ENCODE measurements at regions not wholly inside any gene's neighbourhood (a gene's known extent, or its start where the extent isn't known, plus 50 kb on each side); places are given as distances from the start of the nearest gene placed in this dataset.

DNA sequence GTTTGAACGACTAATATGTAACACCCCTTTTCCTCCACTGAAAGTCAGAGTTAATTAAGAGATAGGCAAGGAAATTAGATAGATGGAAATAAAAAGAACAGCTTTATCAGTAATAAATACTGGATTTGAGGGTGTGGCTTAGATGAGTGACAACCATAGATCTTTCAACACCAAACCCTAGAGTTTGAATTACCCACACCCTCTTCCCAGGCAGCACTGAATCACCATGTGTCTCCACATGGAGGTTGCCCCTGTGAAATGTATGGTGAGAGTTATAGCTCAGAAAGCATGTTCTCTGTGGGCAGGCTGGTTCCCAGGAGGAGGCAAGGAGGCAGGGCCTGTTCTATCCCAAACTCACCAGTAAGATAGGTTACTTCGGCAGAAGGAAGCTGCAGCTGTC is 69.7 kb downstream of the TMEM174 start:
- H3K4me3 ChIP-seq: no peak overlapping the region
- no peaks in the 10 kb centered on the region for H3K36me3 ChIP-seq (ENCODE audit: control insufficient read depth in 2 of 2, insufficient read depth in 2 of 2, low read length in 1 of 2)
- H4K20me1 ChIP-seq (ENCODE audit: control insufficient read depth, insufficient read depth): no peaks in the 10 kb centered on the region
- intact Hi-C loops (cut with micrococcal nuclease; ENCODE audit: unreplicated experiment) (no loop called here), in situ Hi-C loops (cut with MboI) (no loop called here)
- 29% methylated on average over 2 of the region's 2 CpGs for WGBS (ENCODE audit: insufficient coverage, insufficient replicate concordance, low lambda C conversion rate, missing lambda C conversion rate)
- FAIRE-seq (no peak), ATAC-seq (no peak), DNase-seq (ENCODE audit: low read depth, low spot score) (no peak)
- H3K4me1 ChIP-seq (ENCODE audit: control insufficient read depth, insufficient read depth, low read length): no peaks in the 10 kb centered on the region
- no peak overlapping the region for H3K27ac ChIP-seq (ENCODE audit: control insufficient read depth, insufficient read depth)
- no peak overlapping the region for H2AFZ ChIP-seq (ENCODE audit: control insufficient read depth, low read depth, low read length)
- H3K27me3 ChIP-seq (replicated peaks in 1 of 2; ENCODE audit: control insufficient read depth in 2 of 2, insufficient read depth in 2 of 2, low read length in 1 of 2): no peaks in the 10 kb centered on the region
- SMC1A ChIA-PET (ENCODE audit: uncharacterized antibody, unreplicated experiment): interaction anchor here (0.7 kb wide), 1 partner anchor 102 kb away, joined by 4 read pairs; no protein-coding TSS in a partner anchor
- no peak overlapping the region for H3K4me2 ChIP-seq (ENCODE audit: control insufficient read depth, insufficient read depth)
- POLR2A ChIA-PET: no interaction called here
- H3K9ac ChIP-seq (ENCODE audit: control insufficient read depth, insufficient read depth, low read length): no peak overlapping the region
- no TSS peak for BruUV-seq (replicated peaks)
- RAD21 ChIA-PET (ENCODE audit: unreplicated experiment): no interaction called here
- no peaks in the 10 kb centered on the region for H3K79me2 ChIP-seq (ENCODE audit: control insufficient read depth, insufficient read depth, low read length)
- CTCF ChIA-PET: no interaction called here
- TF ChIP-seq, protein P1, sequence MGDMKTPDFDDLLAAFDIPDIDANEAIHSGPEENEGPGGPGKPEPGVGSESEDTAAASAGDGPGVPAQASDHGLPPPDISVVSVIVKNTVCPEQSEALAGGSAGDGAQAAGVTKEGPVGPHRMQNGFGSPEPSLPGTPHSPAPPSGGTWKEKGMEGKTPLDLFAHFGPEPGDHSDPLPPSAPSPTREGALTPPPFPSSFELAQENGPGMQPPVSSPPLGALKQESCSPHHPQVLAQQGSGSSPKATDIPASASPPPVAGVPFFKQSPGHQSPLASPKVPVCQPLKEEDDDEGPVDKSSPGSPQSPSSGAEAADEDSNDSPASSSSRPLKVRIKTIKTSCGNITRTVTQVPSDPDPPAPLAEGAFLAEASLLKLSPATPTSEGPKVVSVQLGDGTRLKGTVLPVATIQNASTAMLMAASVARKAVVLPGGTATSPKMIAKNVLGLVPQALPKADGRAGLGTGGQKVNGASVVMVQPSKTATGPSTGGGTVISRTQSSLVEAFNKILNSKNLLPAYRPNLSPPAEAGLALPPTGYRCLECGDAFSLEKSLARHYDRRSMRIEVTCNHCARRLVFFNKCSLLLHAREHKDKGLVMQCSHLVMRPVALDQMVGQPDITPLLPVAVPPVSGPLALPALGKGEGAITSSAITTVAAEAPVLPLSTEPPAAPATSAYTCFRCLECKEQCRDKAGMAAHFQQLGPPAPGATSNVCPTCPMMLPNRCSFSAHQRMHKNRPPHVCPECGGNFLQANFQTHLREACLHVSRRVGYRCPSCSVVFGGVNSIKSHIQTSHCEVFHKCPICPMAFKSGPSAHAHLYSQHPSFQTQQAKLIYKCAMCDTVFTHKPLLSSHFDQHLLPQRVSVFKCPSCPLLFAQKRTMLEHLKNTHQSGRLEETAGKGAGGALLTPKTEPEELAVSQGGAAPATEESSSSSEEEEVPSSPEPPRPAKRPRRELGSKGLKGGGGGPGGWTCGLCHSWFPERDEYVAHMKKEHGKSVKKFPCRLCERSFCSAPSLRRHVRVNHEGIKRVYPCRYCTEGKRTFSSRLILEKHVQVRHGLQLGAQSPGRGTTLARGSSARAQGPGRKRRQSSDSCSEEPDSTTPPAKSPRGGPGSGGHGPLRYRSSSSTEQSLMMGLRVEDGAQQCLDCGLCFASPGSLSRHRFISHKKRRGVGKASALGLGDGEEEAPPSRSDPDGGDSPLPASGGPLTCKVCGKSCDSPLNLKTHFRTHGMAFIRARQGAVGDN (IDR thresholded peaks at IDR 0.05): no peak
- TF ChIP-seq ASH2L (IDR thresholded peaks at IDR 0.05; ENCODE audit: borderline replicate concordance, low read depth) (no peak), IKZF2 (IDR thresholded peaks at IDR 0.05) (no peak), ESRRA (IDR thresholded peaks at IDR 0.05; ENCODE audit: low read length) (no peak)
- TF ChIP-seq, protein P2, sequence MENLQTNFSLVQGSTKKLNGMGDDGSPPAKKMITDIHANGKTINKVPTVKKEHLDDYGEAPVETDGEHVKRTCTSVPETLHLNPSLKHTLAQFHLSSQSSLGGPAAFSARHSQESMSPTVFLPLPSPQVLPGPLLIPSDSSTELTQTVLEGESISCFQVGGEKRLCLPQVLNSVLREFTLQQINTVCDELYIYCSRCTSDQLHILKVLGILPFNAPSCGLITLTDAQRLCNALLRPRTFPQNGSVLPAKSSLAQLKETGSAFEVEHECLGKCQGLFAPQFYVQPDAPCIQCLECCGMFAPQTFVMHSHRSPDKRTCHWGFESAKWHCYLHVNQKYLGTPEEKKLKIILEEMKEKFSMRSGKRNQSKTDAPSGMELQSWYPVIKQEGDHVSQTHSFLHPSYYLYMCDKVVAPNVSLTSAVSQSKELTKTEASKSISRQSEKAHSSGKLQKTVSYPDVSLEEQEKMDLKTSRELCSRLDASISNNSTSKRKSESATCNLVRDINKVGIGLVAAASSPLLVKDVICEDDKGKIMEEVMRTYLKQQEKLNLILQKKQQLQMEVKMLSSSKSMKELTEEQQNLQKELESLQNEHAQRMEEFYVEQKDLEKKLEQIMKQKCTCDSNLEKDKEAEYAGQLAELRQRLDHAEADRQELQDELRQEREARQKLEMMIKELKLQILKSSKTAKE (IDR thresholded peaks at IDR 0.05; ENCODE audit: low read depth, poor library complexity, severe bottlenecking): no peak
- TF ChIP-seq, protein P3, sequence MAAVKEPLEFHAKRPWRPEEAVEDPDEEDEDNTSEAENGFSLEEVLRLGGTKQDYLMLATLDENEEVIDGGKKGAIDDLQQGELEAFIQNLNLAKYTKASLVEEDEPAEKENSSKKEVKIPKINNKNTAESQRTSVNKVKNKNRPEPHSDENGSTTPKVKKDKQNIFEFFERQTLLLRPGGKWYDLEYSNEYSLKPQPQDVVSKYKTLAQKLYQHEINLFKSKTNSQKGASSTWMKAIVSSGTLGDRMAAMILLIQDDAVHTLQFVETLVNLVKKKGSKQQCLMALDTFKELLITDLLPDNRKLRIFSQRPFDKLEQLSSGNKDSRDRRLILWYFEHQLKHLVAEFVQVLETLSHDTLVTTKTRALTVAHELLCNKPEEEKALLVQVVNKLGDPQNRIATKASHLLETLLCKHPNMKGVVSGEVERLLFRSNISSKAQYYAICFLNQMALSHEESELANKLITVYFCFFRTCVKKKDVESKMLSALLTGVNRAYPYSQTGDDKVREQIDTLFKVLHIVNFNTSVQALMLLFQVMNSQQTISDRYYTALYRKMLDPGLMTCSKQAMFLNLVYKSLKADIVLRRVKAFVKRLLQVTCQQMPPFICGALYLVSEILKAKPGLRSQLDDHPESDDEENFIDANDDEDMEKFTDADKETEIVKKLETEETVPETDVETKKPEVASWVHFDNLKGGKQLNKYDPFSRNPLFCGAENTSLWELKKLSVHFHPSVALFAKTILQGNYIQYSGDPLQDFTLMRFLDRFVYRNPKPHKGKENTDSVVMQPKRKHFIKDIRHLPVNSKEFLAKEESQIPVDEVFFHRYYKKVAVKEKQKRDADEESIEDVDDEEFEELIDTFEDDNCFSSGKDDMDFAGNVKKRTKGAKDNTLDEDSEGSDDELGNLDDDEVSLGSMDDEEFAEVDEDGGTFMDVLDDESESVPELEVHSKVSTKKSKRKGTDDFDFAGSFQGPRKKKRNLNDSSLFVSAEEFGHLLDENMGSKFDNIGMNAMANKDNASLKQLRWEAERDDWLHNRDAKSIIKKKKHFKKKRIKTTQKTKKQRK (IDR thresholded peaks at IDR 0.05; ENCODE audit: low read depth, low read length): no peak
- TF ChIP-seq, protein P4, sequence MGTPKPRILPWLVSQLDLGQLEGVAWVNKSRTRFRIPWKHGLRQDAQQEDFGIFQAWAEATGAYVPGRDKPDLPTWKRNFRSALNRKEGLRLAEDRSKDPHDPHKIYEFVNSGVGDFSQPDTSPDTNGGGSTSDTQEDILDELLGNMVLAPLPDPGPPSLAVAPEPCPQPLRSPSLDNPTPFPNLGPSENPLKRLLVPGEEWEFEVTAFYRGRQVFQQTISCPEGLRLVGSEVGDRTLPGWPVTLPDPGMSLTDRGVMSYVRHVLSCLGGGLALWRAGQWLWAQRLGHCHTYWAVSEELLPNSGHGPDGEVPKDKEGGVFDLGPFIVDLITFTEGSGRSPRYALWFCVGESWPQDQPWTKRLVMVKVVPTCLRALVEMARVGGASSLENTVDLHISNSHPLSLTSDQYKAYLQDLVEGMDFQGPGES (IDR thresholded peaks at IDR 0.05): no peak
- H3K9me3 ChIP-seq (replicated peaks; ENCODE audit: control insufficient read depth, insufficient read depth, low read length): no peaks in the 10 kb centered on the region
